PC-3 (cell line): ENCODE measurements at regions not wholly inside any gene's neighbourhood (a gene's known extent, or its start where the extent isn't known, plus 50 kb on each side); places are given as distances from the start of the nearest gene placed in this dataset.
A peak's percentile ranks its signal among the peaks of the same experiment; 100 is the strongest.

ENCODE experiments used
- ATAC-seq: fragments of 200-7000 bp; cut with Tn5 transposase; 2 replicates; pipeline ENCODE4 v1.9.1; 2020; ENCODE audit warnings: mild to moderate bottlenecking, moderate library complexity
- BruUV-seq: library from RNA; stranded (reverse); fragments of 400-500 nt; replicated peaks from 2 replicates; lab custom pipeline; 2021; lab: Mats Ljungman, UMichigan
- CTCF ChIA-PET: fragments of 300-600 bp; sonication (Branson Sonifier 250); formaldehyde crosslinking; loops from one replicate; lab custom pipeline; 2022; ENCODE audit warnings: antibody characterized with exemption; lab: Charles Lee
- POLR2A ChIA-PET: fragments of 300-600 bp; sonication (Branson Sonifier 250); formaldehyde crosslinking; loops from one replicate; lab custom pipeline; 2022; ENCODE audit warnings: antibody characterized with exemption; ENCODE audit not compliant: unreplicated experiment; lab: Charles Lee
- DNase-seq: peaks from one replicate; pipeline ENCODE4 v3.0.0-alpha.2; 2015
- H2AFZ ChIP-seq: fragments of 300-600 bp; sonication (generic); 2 replicates; pipeline ENCODE4 v1.6.0; 2016; ENCODE audit warnings: antibody characterized with exemption, low read length
- H3F3A ChIP-seq: fragments of 300-600 bp; sonication (generic); one replicate; pipeline ENCODE4 v1.6.0; 2017; ENCODE audit warnings: antibody characterized with exemption, low read length, control low read depth, mild to moderate bottlenecking; ENCODE audit not compliant: unreplicated experiment
- H3K27ac ChIP-seq: fragments of 300-600 bp; sonication (generic); 2 replicates; pipeline ENCODE4 v1.5.1; 2016; ENCODE audit warnings: mild to moderate bottlenecking, low read length
- H3K27me3 ChIP-seq: fragments of 300-600 bp; sonication (generic); 2 replicates; pipeline ENCODE4 v1.6.1; 2016; ENCODE audit warnings: low read length, mixed read lengths
- H3K36me3 ChIP-seq: fragments of 300-600 bp; sonication (generic); 2 replicates; pipeline ENCODE4 v1.6.1; 2016; ENCODE audit warnings: low read depth, mixed run types, low read length, mixed read lengths
- H3K4me1 ChIP-seq: fragments of 300-600 bp; sonication (generic); 2 replicates; pipeline ENCODE4 v1.5.1; 2016; ENCODE audit warnings: low read length; ENCODE audit not compliant: insufficient read depth
- H3K4me2 ChIP-seq: fragments of 300-600 bp; sonication (generic); 2 replicates; pipeline ENCODE4 v1.6.0; 2016; ENCODE audit warnings: low read length
- H3K4me3 ChIP-seq: fragments of 300-600 bp; sonication (generic); 2 replicates; pipeline ENCODE4 v1.5.1; 2016; ENCODE audit warnings: mild to moderate bottlenecking, low read length, mixed read lengths
- H3K79me2 ChIP-seq: fragments of 300-600 bp; sonication (generic); 2 replicates; pipeline ENCODE4 v1.6.1; 2017; ENCODE audit warnings: low read length, mixed read lengths
- H3K9ac ChIP-seq: fragments of 300-600 bp; sonication (generic); 2 replicates; pipeline ENCODE4 v1.6.0; 2016; ENCODE audit warnings: mild to moderate bottlenecking, low read length
- H3K9me2 ChIP-seq: fragments of 300-600 bp; sonication (generic); replicated peaks from 2 replicates; pipeline ENCODE4 v1.6.1; 2016; ENCODE audit warnings: mixed run types, low read length, mixed read lengths
- H3K9me3 ChIP-seq: fragments of 300-600 bp; sonication (generic); 2 replicates; pipeline ENCODE4 v1.6.1; 2016; ENCODE audit warnings: low read length, mixed read lengths
- H4K20me1 ChIP-seq: fragments of 300-600 bp; sonication (generic); 2 replicates; pipeline ENCODE4 v1.6.1; 2016; ENCODE audit warnings: low read length, mixed read lengths
- EZH2 ChIP-seq: fragments of 300-600 bp; sonication (generic); IDR thresholded peaks from one replicate; pipeline ENCODE4 v1.6.1; 2017; ENCODE audit warnings: antibody characterized with exemption, mild to moderate bottlenecking, low read length; ENCODE audit not compliant: unreplicated experiment
- EZH2phosphoT487 ChIP-seq: fragments of 300-600 bp; sonication (generic); IDR thresholded peaks from 2 replicates; pipeline ENCODE4 v1.6.1; 2018; ENCODE audit warnings: mild to moderate bottlenecking, antibody characterized with exemption, low read length, borderline replicate concordance
- intact Hi-C: fragments of 100-400 bp; cut with micrococcal nuclease; formaldehyde crosslinking; loops from 2 replicates; pipeline ENCODE4 v1.9.0; 2023
- TF ChIP-seq, protein P1 (sequence below): fragments of 300-600 bp; sonication (generic); conservative IDR thresholded peaks from 2 replicates; pipeline ENCODE4 v1.5.1; 2017; ENCODE audit warnings: antibody characterized with exemption, low read depth, mild to moderate bottlenecking, low read length

DNA sequence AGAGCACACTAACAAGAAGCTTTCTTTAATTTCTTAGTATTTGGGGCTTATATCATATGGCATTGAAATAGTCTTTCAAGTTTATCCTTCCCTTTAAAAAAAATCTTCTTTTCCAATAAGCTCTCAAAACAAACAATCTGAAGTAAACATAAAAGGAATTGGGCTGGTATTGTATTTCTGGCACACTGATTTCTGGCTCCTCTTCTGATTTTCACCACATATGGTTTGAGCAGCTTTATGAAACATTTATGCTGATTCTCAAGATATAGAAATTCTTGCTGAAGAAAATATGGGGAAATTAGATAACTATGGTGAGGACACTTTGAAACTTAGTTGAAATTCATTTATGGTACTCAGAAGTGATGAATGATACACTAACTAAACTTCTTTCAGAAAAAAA is 467.2 kb downstream of the TFAP2B start:
- POLR2A ChIA-PET = no interaction called here

DNA sequence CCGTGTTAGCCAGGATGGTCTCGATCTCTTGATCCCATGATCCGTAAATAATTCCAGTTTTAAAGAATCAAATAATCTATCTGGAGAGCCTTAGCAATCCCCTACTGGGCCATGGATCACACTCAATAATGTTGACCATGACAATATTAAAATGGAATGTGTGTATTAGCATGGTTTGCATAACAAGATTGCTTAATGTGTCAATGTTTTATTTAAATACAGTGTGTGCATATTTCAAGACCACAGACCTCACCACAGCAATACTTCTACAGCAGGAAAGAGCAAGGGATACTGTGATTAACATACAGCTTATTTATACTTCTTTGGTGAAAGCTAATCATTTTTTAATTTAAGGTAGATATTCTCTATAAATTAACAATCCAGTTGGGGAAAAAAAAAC is 470.4 kb downstream of the TFAP2B start:
- Histone ChIP-seq H3K9ac (no peak overlapping the region), H3K27me3 (no peaks in the 10 kb centered on the region), H2AFZ (no peak overlapping the region), H3K36me3 (no peaks in the 10 kb centered on the region), H3K4me1 (peaks cover 16% of the 10 kb centered on the region), H3K79me2 (no peaks in the 10 kb centered on the region), H4K20me1 (no peaks in the 10 kb centered on the region), H3F3A (no peaks in the 10 kb centered on the region), H3K4me3 (no peak overlapping the region), H3K9me3 (no peaks in the 10 kb centered on the region), H3K9me2 (no peaks in the 10 kb centered on the region), H3K27ac (no peak overlapping the region), H3K4me2 (no peak overlapping the region)
- ChIA-PET CTCF (interaction anchor here (0.6 kb wide), 1 partner anchor 113 kb away, joined by 3 read pairs; no protein-coding TSS in a partner anchor), POLR2A (no interaction called here)
- ATAC-seq (no peak), DNase-seq (peak; percentile 44)
- intact Hi-C loops = no loop called here
- TF ChIP-seq EZH2phosphoT487 (no peak), EZH2 (no peak)
- TF ChIP-seq, protein P1, sequence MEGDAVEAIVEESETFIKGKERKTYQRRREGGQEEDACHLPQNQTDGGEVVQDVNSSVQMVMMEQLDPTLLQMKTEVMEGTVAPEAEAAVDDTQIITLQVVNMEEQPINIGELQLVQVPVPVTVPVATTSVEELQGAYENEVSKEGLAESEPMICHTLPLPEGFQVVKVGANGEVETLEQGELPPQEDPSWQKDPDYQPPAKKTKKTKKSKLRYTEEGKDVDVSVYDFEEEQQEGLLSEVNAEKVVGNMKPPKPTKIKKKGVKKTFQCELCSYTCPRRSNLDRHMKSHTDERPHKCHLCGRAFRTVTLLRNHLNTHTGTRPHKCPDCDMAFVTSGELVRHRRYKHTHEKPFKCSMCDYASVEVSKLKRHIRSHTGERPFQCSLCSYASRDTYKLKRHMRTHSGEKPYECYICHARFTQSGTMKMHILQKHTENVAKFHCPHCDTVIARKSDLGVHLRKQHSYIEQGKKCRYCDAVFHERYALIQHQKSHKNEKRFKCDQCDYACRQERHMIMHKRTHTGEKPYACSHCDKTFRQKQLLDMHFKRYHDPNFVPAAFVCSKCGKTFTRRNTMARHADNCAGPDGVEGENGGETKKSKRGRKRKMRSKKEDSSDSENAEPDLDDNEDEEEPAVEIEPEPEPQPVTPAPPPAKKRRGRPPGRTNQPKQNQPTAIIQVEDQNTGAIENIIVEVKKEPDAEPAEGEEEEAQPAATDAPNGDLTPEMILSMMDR = no peak
- BruUV-seq = no TSS peak

More for the DNA sequence above, 467.2 kb downstream of the TFAP2B start:
- no peak overlapping the region for H3K4me3 ChIP-seq
- H3K4me1 ChIP-seq = no peaks in the 10 kb centered on the region
- no peaks in the 10 kb centered on the region for H3K9me2 ChIP-seq
- no TSS peak for BruUV-seq
- no peaks in the 10 kb centered on the region for H3K36me3 ChIP-seq
- CTCF ChIA-PET = no interaction called here
- H3K27me3 ChIP-seq = no peaks in the 10 kb centered on the region
- ATAC-seq (no peak), DNase-seq (no peak)
- no peak overlapping the region for H3K9ac ChIP-seq
- intact Hi-C loops = no loop called here
- H3F3A ChIP-seq = no peaks in the 10 kb centered on the region
- H3K9me3 ChIP-seq = no peaks in the 10 kb centered on the region
- no peaks in the 10 kb centered on the region for H3K79me2 ChIP-seq
- no peak overlapping the region for H3K4me2 ChIP-seq
- H4K20me1 ChIP-seq = no peaks in the 10 kb centered on the region
- H2AFZ ChIP-seq = no peak overlapping the region
- TF ChIP-seq EZH2phosphoT487 = no peak
- TF ChIP-seq, protein P1 = no peak
- TF ChIP-seq EZH2 = no peak
- no peak overlapping the region for H3K27ac ChIP-seq

DNA sequence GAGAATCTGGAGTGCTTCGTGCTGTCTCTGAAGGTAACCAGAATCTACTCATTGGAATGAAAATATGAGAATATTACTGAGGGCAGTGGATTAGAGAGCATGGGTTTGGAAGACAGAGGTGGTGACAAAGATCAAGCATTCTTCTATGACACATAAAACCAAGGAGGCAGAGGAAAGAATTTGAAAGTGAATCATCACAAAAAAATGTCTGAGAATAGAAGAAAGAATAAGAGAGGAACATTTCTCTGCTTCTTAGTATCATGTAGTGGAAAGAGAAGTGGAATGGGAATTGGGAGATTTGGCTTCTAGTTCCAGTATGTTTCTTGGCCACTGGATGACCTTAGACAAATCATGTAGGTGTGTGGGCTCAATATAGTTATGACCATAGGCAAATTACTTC is 474.0 kb downstream of the TFAP2B start:
- intact Hi-C loops = no loop called here
- Histone ChIP-seq H3F3A (no peaks in the 10 kb centered on the region), H3K4me3 (no peak overlapping the region), H3K79me2 (no peaks in the 10 kb centered on the region), H4K20me1 (no peaks in the 10 kb centered on the region), H3K9me2 (no peaks in the 10 kb centered on the region), H3K9me3 (no peaks in the 10 kb centered on the region), H3K27me3 (no peaks in the 10 kb centered on the region), H3K9ac (no peak overlapping the region), H3K4me1 (peaks cover 16% of the 10 kb centered on the region), H3K4me2 (peak overlapping the region; percentile 20; the same call in 1 of the 2 replicates), H2AFZ (no peak overlapping the region), H3K27ac (no peak overlapping the region), H3K36me3 (no peaks in the 10 kb centered on the region)
- CTCF ChIA-PET = no interaction called here
- TF ChIP-seq EZH2phosphoT487 = no peak
- no peak for TF ChIP-seq EZH2
- TF ChIP-seq, protein P1 = no peak
- ATAC-seq (no peak; the same call in 1 of the 2 replicates), DNase-seq (peak; percentile 75)
- POLR2A ChIA-PET = no interaction called here
- BruUV-seq = no TSS peak
